Smooth muscle cell (in vitro differentiated cells): ENCODE measurements at regions not wholly inside any gene's neighbourhood (a gene's known extent, or its start where the extent isn't known, plus 50 kb on each side); places are given as distances from the start of the nearest gene placed in this dataset.

Experiments used
- DNase-seq: peaks from one replicate; lab custom pipeline; 2025; ENCODE audit not compliant: unreplicated experiment; lab: John Stamatoyannopoulos, UW
- H2AFZ ChIP-seq: fragments of 200-600 bp; sonication (generic); 2 replicates; pipeline ENCODE4 v1.6.0; 2016; ENCODE audit warnings: antibody characterized with exemption, low read depth, mild to moderate bottlenecking
- H3F3A ChIP-seq: fragments of 200-600 bp; sonication (generic); 2 replicates; pipeline ENCODE4 v1.6.0; 2017; ENCODE audit warnings: antibody characterized with exemption, low read depth
- H3K27ac ChIP-seq: fragments of 200-600 bp; sonication (generic); 2 replicates; pipeline ENCODE4 v1.5.1; 2016; ENCODE audit warnings: low read depth, mild to moderate bottlenecking
- H3K27me3 ChIP-seq: fragments of 200-600 bp; sonication (generic); 2 replicates; pipeline ENCODE4 v1.6.1; 2016; ENCODE audit warnings: low read depth, mild to moderate bottlenecking
- H3K36me3 ChIP-seq: fragments of 200-600 bp; sonication (generic); 2 replicates; pipeline ENCODE4 v1.5.1; 2016; ENCODE audit warnings: low read depth
- H3K4me1 ChIP-seq: fragments of 200-600 bp; sonication (generic); 2 replicates; pipeline ENCODE4 v1.5.1; 2016; ENCODE audit warnings: low read depth
- H3K4me2 ChIP-seq: fragments of 200-600 bp; sonication (generic); 2 replicates; pipeline ENCODE4 v1.6.0; 2016; ENCODE audit warnings: mild to moderate bottlenecking
- H3K4me3 ChIP-seq: fragments of 200-600 bp; sonication (generic); 2 replicates; pipeline ENCODE4 v1.5.1; 2016; ENCODE audit warnings: mild to moderate bottlenecking
- H3K79me2 ChIP-seq: fragments of 200-600 bp; sonication (generic); 2 replicates; pipeline ENCODE4 v1.6.0; 2016; ENCODE audit warnings: low read depth, mild to moderate bottlenecking
- H3K9ac ChIP-seq: fragments of 200-600 bp; sonication (generic); 2 replicates; pipeline ENCODE4 v1.6.0; 2016; ENCODE audit warnings: low read depth
- H3K9me3 ChIP-seq: fragments of 200-600 bp; sonication (generic); replicated peaks from 2 replicates; pipeline ENCODE4 v1.5.1; 2016; ENCODE audit warnings: low read depth
- H4K20me1 ChIP-seq: fragments of 200-600 bp; sonication (generic); 2 replicates; pipeline ENCODE4 v1.6.0; 2016; ENCODE audit warnings: low read depth
- CTCF ChIP-seq: fragments of 200-600 bp; sonication (generic); IDR thresholded peaks from 2 replicates; pipeline ENCODE4 v1.5.1; 2017; ENCODE audit warnings: borderline replicate concordance, mild to moderate bottlenecking, antibody characterized with exemption; ENCODE audit not compliant: insufficient read depth, poor library complexity, severe bottlenecking
- WGBS: methylation state at CpG from one replicate; pipeline ENCODE4 v1.1.7; 2016; ENCODE audit warnings: low lambda C conversion rate; 5-methylcytosine and 5-hydroxymethylcytosine counted together

DNA sequence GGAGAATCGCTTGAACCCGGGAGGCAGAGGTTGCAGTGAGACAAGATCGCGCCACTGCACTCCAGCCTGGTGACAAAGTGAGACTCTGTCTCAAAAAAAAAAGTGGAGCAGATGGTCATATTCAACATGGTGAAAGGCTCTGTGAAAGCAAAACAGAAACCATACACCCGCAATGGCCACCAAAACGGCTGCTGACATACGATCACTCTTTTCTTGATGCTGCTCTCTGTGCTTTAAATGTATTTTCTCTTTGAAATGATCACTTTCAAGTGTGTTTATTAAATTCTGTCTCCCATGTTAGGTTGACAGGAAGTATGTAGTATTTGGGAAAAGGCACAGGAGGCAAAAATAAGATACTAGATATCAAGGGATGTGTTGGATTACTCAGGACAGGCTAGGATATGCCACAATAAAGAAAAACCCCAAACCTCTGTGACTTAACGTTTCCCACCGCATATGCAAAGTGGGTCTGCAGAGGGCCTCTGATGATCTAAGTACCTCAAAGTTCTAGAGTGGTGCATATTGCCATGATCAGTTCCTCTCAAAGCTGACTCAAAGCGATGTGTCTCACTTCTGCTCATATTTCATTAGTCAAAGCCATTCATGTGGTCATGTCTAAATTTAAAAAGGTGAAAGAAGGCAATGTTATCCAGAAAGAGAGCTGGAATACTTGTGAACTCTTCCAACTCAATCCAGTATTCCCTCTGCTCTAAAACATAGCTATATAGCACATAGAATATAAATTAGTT is 155.1 kb upstream of the SOX4 start:
- no peak for DNase-seq
- H4K20me1 ChIP-seq: no peaks in the 10 kb centered on the region
- H3K9me3 ChIP-seq: no peaks in the 10 kb centered on the region
- H3K79me2 ChIP-seq: no peaks in the 10 kb centered on the region
- no peak overlapping the region for H3K27ac ChIP-seq
- no peaks in the 10 kb centered on the region for H3K4me1 ChIP-seq
- 92% methylated on average over 10 of the region's 10 CpGs for WGBS
- no peak for TF ChIP-seq CTCF
- H3F3A ChIP-seq: no peaks in the 10 kb centered on the region
- no peaks in the 10 kb centered on the region for H3K36me3 ChIP-seq
- no peak overlapping the region for H3K9ac ChIP-seq
- H3K4me2 ChIP-seq: no peak overlapping the region
- H3K4me3 ChIP-seq: no peak overlapping the region
- H3K27me3 ChIP-seq: no peaks in the 10 kb centered on the region
- H2AFZ ChIP-seq: no peak overlapping the region

- Histone ChIP-seq H3F3A (no peaks in the 10 kb centered on the region), H3K36me3 (no peaks in the 10 kb centered on the region), H4K20me1 (no peaks in the 10 kb centered on the region), H3K27ac (no peak overlapping the region), H3K4me3 (no peak overlapping the region), H3K27me3 (no peaks in the 10 kb centered on the region), H3K79me2 (no peaks in the 10 kb centered on the region), H3K9me3 (no peaks in the 10 kb centered on the region), H3K9ac (no peak overlapping the region), H3K4me2 (no peak overlapping the region), H3K4me1 (no peaks in the 10 kb centered on the region), H2AFZ (no peak overlapping the region)
- no peak for DNase-seq
- TF ChIP-seq CTCF: no peak
- WGBS: 61% methylated on average over 2 of the region's 2 CpGs
Measured at GRCh38 chr6:21438986-21439352, 154.6 kb upstream of the SOX4 start.

DNA sequence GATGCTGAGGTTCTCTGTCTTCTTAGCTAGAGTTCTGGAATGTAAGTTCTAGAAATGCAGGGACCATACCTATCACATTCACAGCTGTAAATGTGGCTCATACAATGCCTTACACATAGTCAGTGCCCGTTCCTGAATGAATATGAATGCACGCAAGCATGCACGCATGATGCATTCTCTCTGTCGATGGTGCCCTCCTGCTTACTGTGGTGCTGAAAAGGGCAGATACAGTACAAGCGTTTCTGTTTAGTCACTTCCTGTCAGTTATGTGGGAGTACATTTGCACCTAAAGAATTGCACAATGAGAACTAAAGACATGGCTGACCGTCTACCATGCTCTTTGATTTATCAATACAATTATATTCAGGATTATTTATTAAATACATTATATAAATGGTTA is 152.2 kb upstream of the SOX4 start:
- H3K27ac ChIP-seq: no peak overlapping the region
- H3K36me3 ChIP-seq: no peaks in the 10 kb centered on the region
- H3K9ac ChIP-seq: no peak overlapping the region
- TF ChIP-seq CTCF: no peak
- H3K4me3 ChIP-seq: no peak overlapping the region
- no peak overlapping the region for H3K4me2 ChIP-seq
- 90% methylated on average over 6 of the region's 6 CpGs for WGBS
- H3F3A ChIP-seq: no peaks in the 10 kb centered on the region
- no peaks in the 10 kb centered on the region for H3K9me3 ChIP-seq
- H2AFZ ChIP-seq: no peak overlapping the region
- DNase-seq: no peak
- H3K27me3 ChIP-seq: no peaks in the 10 kb centered on the region
- H4K20me1 ChIP-seq: no peaks in the 10 kb centered on the region
- H3K4me1 ChIP-seq: no peaks in the 10 kb centered on the region
- no peaks in the 10 kb centered on the region for H3K79me2 ChIP-seq

GRCh38 chr6:21442874-21443273 is 150.7 kb upstream of the SOX4 start:
- no peak overlapping the region for H3K4me2 ChIP-seq
- WGBS: 91% methylated on average over 1 of the region's 1 CpG
- no peaks in the 10 kb centered on the region for H3K79me2 ChIP-seq
- H3F3A ChIP-seq: no peaks in the 10 kb centered on the region
- H4K20me1 ChIP-seq: no peaks in the 10 kb centered on the region
- H3K4me3 ChIP-seq: no peak overlapping the region
- no peaks in the 10 kb centered on the region for H3K36me3 ChIP-seq
- H3K4me1 ChIP-seq: no peaks in the 10 kb centered on the region
- H3K27me3 ChIP-seq: no peaks in the 10 kb centered on the region
- H3K9me3 ChIP-seq: no peaks in the 10 kb centered on the region
- TF ChIP-seq CTCF: no peak
- DNase-seq: no peak
- H3K9ac ChIP-seq: no peak overlapping the region
- H2AFZ ChIP-seq: no peak overlapping the region
- H3K27ac ChIP-seq: no peak overlapping the region
